ENCODE measurements at regions not wholly inside any gene's neighbourhood (a gene's known extent, or its start where the extent isn't known, plus 50 kb on each side); places are given as distances from the start of the nearest gene placed in this dataset.

DNA sequence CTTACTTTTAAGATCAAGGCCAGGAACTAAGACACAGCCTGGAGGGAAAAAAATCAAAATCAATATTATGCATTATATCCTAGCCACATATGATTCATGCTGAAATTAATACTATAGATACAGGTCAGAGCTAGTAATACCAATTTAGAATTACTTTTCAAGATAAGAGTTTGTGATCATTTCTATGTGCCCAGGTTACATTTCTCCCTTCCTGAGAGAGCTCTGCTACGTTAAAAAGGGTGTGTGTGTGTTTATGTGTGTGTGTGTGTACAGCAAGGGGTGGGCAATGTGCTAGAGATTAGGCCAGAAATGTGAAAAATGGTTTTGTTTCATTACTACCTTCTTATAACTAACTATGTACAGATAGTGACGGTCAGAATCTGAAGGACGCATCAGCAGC is 223.9 kb upstream of the FLRT2 start:
- TF ChIP-seq, protein P1, sequence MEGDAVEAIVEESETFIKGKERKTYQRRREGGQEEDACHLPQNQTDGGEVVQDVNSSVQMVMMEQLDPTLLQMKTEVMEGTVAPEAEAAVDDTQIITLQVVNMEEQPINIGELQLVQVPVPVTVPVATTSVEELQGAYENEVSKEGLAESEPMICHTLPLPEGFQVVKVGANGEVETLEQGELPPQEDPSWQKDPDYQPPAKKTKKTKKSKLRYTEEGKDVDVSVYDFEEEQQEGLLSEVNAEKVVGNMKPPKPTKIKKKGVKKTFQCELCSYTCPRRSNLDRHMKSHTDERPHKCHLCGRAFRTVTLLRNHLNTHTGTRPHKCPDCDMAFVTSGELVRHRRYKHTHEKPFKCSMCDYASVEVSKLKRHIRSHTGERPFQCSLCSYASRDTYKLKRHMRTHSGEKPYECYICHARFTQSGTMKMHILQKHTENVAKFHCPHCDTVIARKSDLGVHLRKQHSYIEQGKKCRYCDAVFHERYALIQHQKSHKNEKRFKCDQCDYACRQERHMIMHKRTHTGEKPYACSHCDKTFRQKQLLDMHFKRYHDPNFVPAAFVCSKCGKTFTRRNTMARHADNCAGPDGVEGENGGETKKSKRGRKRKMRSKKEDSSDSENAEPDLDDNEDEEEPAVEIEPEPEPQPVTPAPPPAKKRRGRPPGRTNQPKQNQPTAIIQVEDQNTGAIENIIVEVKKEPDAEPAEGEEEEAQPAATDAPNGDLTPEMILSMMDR (IDR thresholded peaks at IDR 0.05), result no peak
- TF ChIP-seq POLR2A (IDR thresholded peaks at IDR 0.05), result no peak
